HCT116 (cell line): ENCODE measurements at regions not wholly inside any gene's neighbourhood (a gene's known extent, or its start where the extent isn't known, plus 50 kb on each side); places are given as distances from the start of the nearest gene placed in this dataset.

ENCODE experiments used
- ATAC-seq: fragments of 200-7000 bp; cut with Tn5 transposase; 2 replicates; pipeline ENCODE4 v1.9.1; 2020; ENCODE audit warnings: mild to moderate bottlenecking, moderate library complexity
- BruUV-seq: library from RNA; stranded (reverse); fragments of 400-500 nt; replicated peaks from 2 replicates; lab custom pipeline; 2021; lab: Mats Ljungman, UMichigan
- CTCF ChIA-PET: fragments of 300-600 bp; sonication (Branson Sonifier 250); formaldehyde crosslinking; loops from one replicate; lab custom pipeline; 2021; ENCODE audit warnings: antibody characterized with exemption; lab: Charles Lee
- POLR2A ChIA-PET: fragments of 300-600, 350-600 bp; sonication (Branson Sonifier 250); formaldehyde crosslinking; loops from one replicate; lab custom pipeline; 2021; ENCODE audit warnings: antibody characterized with exemption; lab: Charles Lee
- RAD21 ChIA-PET, 2 experiments: fragments of 300-600 bp; sonication (Branson Sonifier 250); formaldehyde crosslinking; loops; one replicate each; lab custom pipeline; 2023; ENCODE audit warnings: low total read pairs in 2 of 2; ENCODE audit not compliant: uncharacterized antibody in 2 of 2, unreplicated experiment in 2 of 2, low non-redundant PET in 1 of 2; lab: Charles Lee
- DNase-seq: peaks from one replicate; pipeline ENCODE4 v3.0.0-alpha.2; 2010; ENCODE audit warnings: low read depth, low spot score
- H2AFZ ChIP-seq: fragments of 200-600 bp; shearing (Covaris generic), sonication (generic); 2 replicates; pipeline ENCODE4 v1.6.1; 2017; ENCODE audit warnings: low read depth, mixed run types, mixed read lengths, antibody characterized with exemption, low read length; ENCODE audit not compliant: poor library complexity, severe bottlenecking
- H3K27ac ChIP-seq: 2 replicates; pipeline ENCODE4 v1.5.1; 2012; ENCODE audit warnings: low read depth, low read length
- H3K27me3 ChIP-seq: fragments of 200-600 bp; sonication (generic); 2 replicates; pipeline ENCODE4 v1.6.1; 2016; ENCODE audit warnings: mixed run types, low read length, mixed read lengths; ENCODE audit not compliant: insufficient read depth
- H3K36me3 ChIP-seq, 2 experiments: fragments of 200-500 bp in 1 of 2; fragments of 200-600 bp in 1 of 2; sonication (Bioruptor generic) in 1 of 2; sonication (generic) in 1 of 2; 2 replicates each; pipeline versions ENCODE4 v1.5.1 to v1.6.1; 2014 to 2016; ENCODE audit warnings: low read length in 2 of 2, inconsistent platforms in 1 of 2, mixed read lengths in 1 of 2, mixed run types in 1 of 2; ENCODE audit not compliant: insufficient read depth in 2 of 2, control insufficient read depth in 1 of 2
- H3K4me1 ChIP-seq, 2 experiments: fragments of 200-600 bp in 1 of 2; sonication (generic) in 1 of 2; 2 replicates each; pipeline versions ENCODE4 v1.5.1 to v1.6.1; 2012 to 2017; ENCODE audit warnings: low read length in 2 of 2, inconsistent platforms in 1 of 2, mild to moderate bottlenecking in 1 of 2, mixed read lengths in 1 of 2, mixed run types in 1 of 2, moderate library complexity in 1 of 2; ENCODE audit not compliant: insufficient read depth in 2 of 2, control insufficient read depth in 1 of 2
- H3K4me2 ChIP-seq: fragments of 200-600 bp; sonication (generic); 2 replicates; pipeline ENCODE4 v1.6.1; 2017; ENCODE audit warnings: mixed run types, low read length, mixed read lengths
- H3K4me3 ChIP-seq, 2 experiments: fragments of 200-600 bp in 1 of 2; sonication (generic) in 1 of 2; replicated peaks in 1 of 2; 2 replicates each; pipeline ENCODE4 v1.5.1; 2011 to 2016; ENCODE audit warnings: low read length in 2 of 2, control low read depth in 1 of 2, low read depth in 1 of 2, mild to moderate bottlenecking in 1 of 2, mixed read lengths in 1 of 2, mixed run types in 1 of 2
- H3K79me2 ChIP-seq: fragments of 200-600 bp; sonication (generic); 2 replicates; pipeline ENCODE4 v1.6.1; 2017; ENCODE audit warnings: mild to moderate bottlenecking, mixed run types, low read length, moderate library complexity, mixed read lengths; ENCODE audit not compliant: insufficient read depth
- H3K9ac ChIP-seq: fragments of 200-600 bp; sonication (generic); 2 replicates; pipeline ENCODE4 v1.6.1; 2016; ENCODE audit warnings: low read length, mixed read lengths
- H3K9me2 ChIP-seq: fragments of 200-600 bp; sonication (generic), shearing (Covaris generic); 2 replicates; pipeline ENCODE4 v1.6.1; 2017; ENCODE audit warnings: mixed run types, mild to moderate bottlenecking, moderate library complexity; ENCODE audit not compliant: insufficient read depth
- H3K9me3 ChIP-seq, 2 experiments: fragments of 200-500 bp in 1 of 2; fragments of 200-600 bp in 1 of 2; sonication (Bioruptor generic) in 1 of 2; sonication (generic) in 1 of 2; 2 replicates each; pipeline ENCODE4 v1.6.1; 2014 to 2017; ENCODE audit warnings: low read length in 2 of 2, mixed read lengths in 2 of 2, inconsistent platforms in 1 of 2, low read depth in 1 of 2, mild to moderate bottlenecking in 1 of 2, mixed run types in 1 of 2, moderate library complexity in 1 of 2; ENCODE audit not compliant: control insufficient read depth in 1 of 2, insufficient read depth in 1 of 2
- H4K20me1 ChIP-seq: fragments of 200-600 bp; sonication (generic), shearing (Covaris generic); 2 replicates; pipeline ENCODE4 v1.6.1; 2017; ENCODE audit warnings: mixed run types, mild to moderate bottlenecking, moderate library complexity; ENCODE audit not compliant: insufficient read depth
- CBX3 ChIP-seq: IDR thresholded peaks from 2 replicates; pipeline ENCODE4 v1.6.1; 2012; ENCODE audit warnings: low read depth
- CEBPB ChIP-seq: IDR thresholded peaks from 2 replicates; pipeline ENCODE4 v1.6.1; 2012; ENCODE audit warnings: low read depth
- EGR1 ChIP-seq: IDR thresholded peaks from 2 replicates; pipeline ENCODE4 v1.6.1; 2012; ENCODE audit warnings: low read depth
- EZH2 ChIP-seq: fragments of 200-600 bp; sonication (generic); IDR thresholded peaks from 2 replicates; pipeline ENCODE4 v1.6.1; 2017; ENCODE audit warnings: antibody characterized with exemption, mixed run types
- JUND ChIP-seq: IDR thresholded peaks from 2 replicates; pipeline ENCODE4 v1.6.1; 2012
- POLR2A ChIP-seq: IDR thresholded peaks from 2 replicates; pipeline ENCODE4 v1.7.0; 2011; ENCODE audit warnings: borderline replicate concordance; ENCODE audit not compliant: insufficient read depth, insufficient read length; ENCODE audit errors: extremely low read depth
- POLR2AphosphoS5 ChIP-seq: IDR thresholded peaks from 2 replicates; pipeline ENCODE4 v1.6.1; 2011; ENCODE audit warnings: mild to moderate bottlenecking, low read depth, low read length, moderate library complexity
- SP1 ChIP-seq: IDR thresholded peaks from 2 replicates; pipeline ENCODE4 v1.6.1; 2012; ENCODE audit warnings: low read depth
- SRF ChIP-seq: IDR thresholded peaks from 2 replicates; pipeline ENCODE4 v1.6.1; 2012; ENCODE audit warnings: low read depth
- TCF7L2 ChIP-seq: IDR thresholded peaks from 2 replicates; pipeline ENCODE4 v1.7.0; 2011; ENCODE audit warnings: borderline replicate concordance, inconsistent platforms; ENCODE audit not compliant: insufficient read depth, insufficient read length; ENCODE audit errors: extremely low read depth
- ZFX ChIP-seq: fragments of 450-650 bp; IDR thresholded peaks from 2 replicates; pipeline ENCODE4 v1.6.1; 2017
- ZNF274 ChIP-seq: fragments of 200-500 bp; sonication (Bioruptor generic); IDR thresholded peaks from 2 replicates; pipeline ENCODE4 v1.6.1; 2014; ENCODE audit warnings: mild to moderate bottlenecking, low read depth, low read length, inconsistent platforms
- intact Hi-C: fragments of 100-400 bp; cut with micrococcal nuclease; formaldehyde crosslinking; loops from 2 replicates; pipeline ENCODE4 v1.10.0; 2022
- TF ChIP-seq, protein P1 (sequence below): IDR thresholded peaks from 2 replicates; pipeline ENCODE4 v1.6.1; 2012
- TF ChIP-seq, protein P2 (sequence below): IDR thresholded peaks from 2 replicates; pipeline ENCODE4 v1.6.1; 2011; ENCODE audit warnings: mild to moderate bottlenecking, low read length, moderate library complexity; ENCODE audit not compliant: insufficient replicate concordance; ENCODE audit errors: extremely low read depth

DNA sequence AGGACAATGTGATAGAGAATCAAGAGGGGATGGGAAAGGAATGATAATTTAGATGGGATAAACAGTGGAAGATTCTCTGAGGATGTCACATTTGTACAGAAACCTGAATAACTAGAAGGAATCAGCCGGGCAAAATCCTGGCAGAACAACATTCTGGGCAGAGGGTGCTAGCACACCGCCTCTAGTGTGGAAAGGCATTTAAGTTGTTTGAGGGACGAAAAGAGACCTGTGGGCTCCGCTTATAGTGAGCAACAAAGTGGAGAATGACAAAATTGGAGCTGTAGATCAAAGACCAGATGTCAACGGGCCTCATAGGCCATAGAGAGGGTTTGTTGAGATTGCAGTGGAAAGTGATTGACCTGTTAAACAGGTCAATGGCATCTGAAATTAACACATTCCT lies 596.0 kb upstream of the SLIT2 start:
- ATAC-seq (no peak), DNase-seq (no peak)
- no peaks in the 10 kb centered on the region for H3K4me1 ChIP-seq
- no peak for TF ChIP-seq ZNF274
- no peak for TF ChIP-seq CEBPB
- ChIA-PET RAD21 (no interaction called here), CTCF (no interaction called here), POLR2A (no interaction called here)
- no peak overlapping the region for H3K9ac ChIP-seq
- no peaks in the 10 kb centered on the region for H3K27me3 ChIP-seq
- no TSS peak for BruUV-seq
- intact Hi-C loops = no loop called here
- no peak overlapping the region for H3K4me2 ChIP-seq
- no peak overlapping the region for H3K4me3 ChIP-seq
- H3K36me3 ChIP-seq = no peaks in the 10 kb centered on the region
- H3K79me2 ChIP-seq = no peaks in the 10 kb centered on the region
- no peak overlapping the region for H3K27ac ChIP-seq
- no peaks in the 10 kb centered on the region for H4K20me1 ChIP-seq
- H2AFZ ChIP-seq = no peak overlapping the region
- no peaks in the 10 kb centered on the region for H3K9me3 ChIP-seq
- no peaks in the 10 kb centered on the region for H3K9me2 ChIP-seq

DNA sequence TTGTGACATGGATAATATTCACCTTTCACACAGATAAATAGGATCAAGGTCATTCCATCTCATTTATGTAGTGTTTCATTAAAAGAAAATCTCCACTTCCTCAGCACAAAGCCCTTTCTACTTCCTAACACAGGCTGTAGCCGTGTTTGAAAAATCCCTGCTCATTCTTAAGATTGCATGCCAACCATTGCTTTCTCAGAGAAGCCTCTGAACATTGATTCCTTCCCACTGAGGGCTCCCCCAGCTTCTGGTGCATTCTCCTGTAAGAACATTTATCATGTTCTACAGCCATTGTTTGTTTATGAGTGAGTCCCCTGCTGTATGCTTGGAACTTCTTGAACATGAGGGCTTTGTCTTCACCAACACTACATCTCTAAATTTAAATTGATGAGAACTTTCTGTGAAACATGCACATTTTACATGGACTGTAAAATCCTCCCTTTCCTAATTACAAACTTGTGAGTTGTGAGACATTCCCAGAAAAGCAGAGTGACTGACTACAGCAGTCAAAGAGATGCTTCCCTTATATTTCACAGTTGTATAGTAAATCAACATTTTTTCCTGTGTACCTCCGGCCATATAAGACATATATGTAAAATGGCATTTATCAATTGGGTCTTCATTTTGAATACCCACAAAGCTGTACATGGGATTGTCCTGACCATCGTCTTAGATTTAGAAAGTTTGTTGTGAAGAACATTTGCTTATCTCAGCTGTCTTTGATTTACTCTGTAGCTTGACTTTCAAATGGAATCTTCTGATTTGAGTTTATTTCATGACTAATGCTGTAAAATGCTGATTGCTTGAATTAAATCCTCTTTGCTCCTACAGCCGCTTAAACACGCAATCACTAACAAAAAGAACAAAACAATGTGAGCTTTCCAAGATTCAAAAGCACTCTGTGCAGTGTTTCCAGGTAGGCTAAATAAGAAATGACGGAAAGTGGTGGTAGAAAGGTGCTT lies 600.5 kb upstream of the SLIT2 start:
- Histone ChIP-seq H4K20me1 (no peaks in the 10 kb centered on the region), H3K9ac (no peak overlapping the region)
- DNase-seq = no peak
- TF ChIP-seq SRF = no peak
- no peak for TF ChIP-seq ZFX
- TF ChIP-seq EZH2 = no peak
- TF ChIP-seq, protein P1, sequence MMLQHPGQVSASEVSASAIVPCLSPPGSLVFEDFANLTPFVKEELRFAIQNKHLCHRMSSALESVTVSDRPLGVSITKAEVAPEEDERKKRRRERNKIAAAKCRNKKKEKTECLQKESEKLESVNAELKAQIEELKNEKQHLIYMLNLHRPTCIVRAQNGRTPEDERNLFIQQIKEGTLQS = no peak
- no peak for TF ChIP-seq CBX3
- no peak for TF ChIP-seq CEBPB
- TF ChIP-seq EGR1 = no peak
- no peak for TF ChIP-seq TCF7L2
- no peak for TF ChIP-seq POLR2AphosphoS5
- TF ChIP-seq, protein P2, sequence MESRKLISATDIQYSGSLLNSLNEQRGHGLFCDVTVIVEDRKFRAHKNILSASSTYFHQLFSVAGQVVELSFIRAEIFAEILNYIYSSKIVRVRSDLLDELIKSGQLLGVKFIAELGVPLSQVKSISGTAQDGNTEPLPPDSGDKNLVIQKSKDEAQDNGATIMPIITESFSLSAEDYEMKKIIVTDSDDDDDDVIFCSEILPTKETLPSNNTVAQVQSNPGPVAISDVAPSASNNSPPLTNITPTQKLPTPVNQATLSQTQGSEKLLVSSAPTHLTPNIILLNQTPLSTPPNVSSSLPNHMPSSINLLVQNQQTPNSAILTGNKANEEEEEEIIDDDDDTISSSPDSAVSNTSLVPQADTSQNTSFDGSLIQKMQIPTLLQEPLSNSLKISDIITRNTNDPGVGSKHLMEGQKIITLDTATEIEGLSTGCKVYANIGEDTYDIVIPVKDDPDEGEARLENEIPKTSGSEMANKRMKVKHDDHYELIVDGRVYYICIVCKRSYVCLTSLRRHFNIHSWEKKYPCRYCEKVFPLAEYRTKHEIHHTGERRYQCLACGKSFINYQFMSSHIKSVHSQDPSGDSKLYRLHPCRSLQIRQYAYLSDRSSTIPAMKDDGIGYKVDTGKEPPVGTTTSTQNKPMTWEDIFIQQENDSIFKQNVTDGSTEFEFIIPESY = no peak
- no peak for TF ChIP-seq JUND
- TF ChIP-seq SP1 = no peak
- TF ChIP-seq POLR2A = no peak
- TF ChIP-seq, all 23 proteins: peak for 0
- H3K27me3 ChIP-seq = no peaks in the 10 kb centered on the region
- ChIA-PET POLR2A (no interaction called here), RAD21 (no interaction called here), CTCF (no interaction called here)
- H3K4me1 ChIP-seq = no peaks in the 10 kb centered on the region
- H3K4me2 ChIP-seq = no peak overlapping the region
- no peaks in the 10 kb centered on the region for H3K36me3 ChIP-seq
- BruUV-seq = no TSS peak
- intact Hi-C loops = no loop called here
- H2AFZ ChIP-seq = no peak overlapping the region
- no peaks in the 10 kb centered on the region for H3K79me2 ChIP-seq
- H3K9me2 ChIP-seq = no peaks in the 10 kb centered on the region
- H3K27ac ChIP-seq = no peak overlapping the region
- no peak for ATAC-seq
- H3K9me3 ChIP-seq = no peaks in the 10 kb centered on the region
- H3K4me3 ChIP-seq = no peak overlapping the region
